HG02981 (cell line): ENCODE measurements at regions not wholly inside any gene's neighbourhood (a gene's known extent, or its start where the extent isn't known, plus 50 kb on each side); places are given as distances from the start of the nearest gene placed in this dataset.

Source experiments
- ATAC-seq: cut with Tn5 transposase; IDR thresholded peaks from one replicate; pipeline ENCODE4 v1.9.1; 2021; ENCODE audit warnings: mild to moderate bottlenecking, moderate library complexity; ENCODE audit not compliant: unreplicated experiment

DNA sequence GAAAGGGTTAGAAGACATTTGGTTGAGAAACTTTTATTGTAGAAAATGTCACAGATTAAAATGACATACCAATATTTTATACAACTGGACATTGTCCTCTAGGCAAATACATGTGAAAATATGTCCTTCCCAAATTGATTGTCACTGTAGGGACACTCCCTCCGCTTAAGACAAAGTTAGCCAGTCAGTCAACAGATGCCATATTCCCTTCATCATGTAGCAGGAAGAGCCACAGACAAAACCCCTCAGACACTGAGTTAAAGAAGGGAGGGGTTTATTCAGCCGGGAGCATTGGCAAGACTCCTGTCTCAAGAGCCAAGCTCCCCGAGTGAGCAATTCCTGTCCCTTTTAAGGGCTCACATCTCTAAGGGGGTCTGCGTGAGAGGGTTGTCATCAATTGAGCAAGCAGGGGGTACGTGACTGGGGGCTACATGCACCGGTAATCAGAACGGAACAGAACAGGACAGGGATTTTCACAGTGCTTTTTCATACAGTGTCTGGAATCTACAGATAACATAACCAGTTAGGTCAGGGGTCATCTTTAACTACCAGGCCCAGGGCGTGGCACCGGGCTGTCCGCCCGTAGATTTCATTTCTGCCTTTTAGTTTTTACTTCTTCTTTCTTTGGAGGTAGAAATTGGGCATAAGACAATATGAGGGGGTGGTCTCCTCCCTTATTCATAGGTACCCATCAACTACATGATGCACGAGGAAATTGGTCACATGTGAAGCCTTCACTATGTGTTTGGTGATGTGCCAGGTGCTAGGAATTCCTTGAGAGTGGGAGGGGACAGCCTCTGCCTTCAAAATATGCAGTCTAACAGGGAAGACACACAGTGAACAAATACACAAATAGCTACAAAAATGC, 155.7 kb upstream of the CDYL start:
- no peak for ATAC-seq

DNA sequence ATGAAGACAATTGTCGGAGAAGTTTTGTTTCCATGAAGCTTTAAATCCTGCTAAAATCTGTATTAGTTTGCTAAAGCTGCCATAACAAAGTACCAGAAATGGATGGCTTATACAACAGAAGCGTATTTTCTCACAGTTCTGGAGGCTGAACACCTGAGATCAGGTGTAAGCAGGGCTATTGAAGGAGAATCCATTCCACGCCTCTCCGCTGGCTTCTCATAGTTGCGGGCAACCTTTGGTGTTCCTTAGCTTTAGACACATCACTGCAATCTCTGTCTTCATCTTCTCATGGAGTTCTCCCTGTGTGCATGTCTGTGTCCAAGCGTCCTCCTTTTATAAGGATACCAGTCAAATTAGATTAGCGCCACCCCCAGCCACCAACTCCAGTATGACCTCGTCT, 159.9 kb upstream of the CDYL start:
- ATAC-seq: no peak

DNA sequence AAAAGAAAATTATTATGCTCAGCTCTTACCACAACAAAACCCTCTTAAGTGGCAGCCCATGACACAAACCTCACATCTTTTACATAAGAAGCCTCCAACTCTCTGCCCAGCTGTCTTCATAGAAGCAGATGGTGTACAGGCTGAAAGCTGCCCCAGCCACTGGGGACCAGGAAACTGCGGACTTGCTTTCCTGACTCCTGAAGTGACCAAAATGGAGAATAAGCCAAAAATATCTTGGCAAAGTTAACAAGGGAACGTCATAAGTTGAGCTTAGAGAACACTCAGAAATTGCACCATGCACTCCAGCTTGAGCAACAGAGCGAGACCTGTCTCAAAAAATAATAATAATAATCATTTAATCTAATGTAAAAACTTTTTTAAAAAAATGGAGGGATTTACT, 160.3 kb upstream of the CDYL start:
- no peak for ATAC-seq

DNA sequence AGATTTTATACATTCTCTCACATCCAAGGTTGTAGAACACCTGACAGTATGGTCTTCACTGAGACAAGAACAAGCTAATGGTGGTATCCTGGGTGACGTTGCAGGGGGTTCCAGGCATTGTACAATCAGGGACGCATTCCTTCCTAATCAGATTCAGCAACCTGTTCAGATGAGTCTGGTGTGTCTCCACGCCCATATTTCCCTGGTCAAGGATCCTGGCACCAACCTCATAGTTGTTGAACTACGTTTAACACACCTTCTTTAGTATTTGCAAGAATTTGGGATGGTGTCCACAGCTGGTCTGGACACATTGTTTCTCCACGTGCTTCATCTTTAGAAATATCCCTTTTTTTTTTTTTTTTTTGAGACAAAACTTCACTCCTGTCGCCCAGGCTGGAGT, 161.0 kb upstream of the CDYL start:
- no peak for ATAC-seq

DNA sequence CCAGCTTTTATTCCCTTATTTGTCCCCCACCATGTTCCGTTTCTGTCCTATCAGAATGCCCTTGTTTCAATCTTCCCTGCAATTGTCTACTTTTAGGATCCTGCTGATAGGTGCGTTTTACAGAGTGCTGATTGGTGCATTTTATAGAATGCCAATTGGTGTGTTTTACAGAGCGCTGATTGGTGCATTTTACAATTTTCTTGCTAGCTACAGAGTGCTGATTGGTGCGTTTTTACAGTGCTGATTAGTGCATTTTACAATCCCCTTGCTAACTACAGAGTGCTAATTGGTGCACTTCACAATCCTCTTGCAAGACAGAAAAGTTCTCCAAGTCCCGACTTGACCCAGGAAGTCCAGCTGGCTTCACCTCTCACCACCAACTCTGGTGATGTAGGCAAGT, 161.6 kb upstream of the CDYL start:
- no peak for ATAC-seq

DNA sequence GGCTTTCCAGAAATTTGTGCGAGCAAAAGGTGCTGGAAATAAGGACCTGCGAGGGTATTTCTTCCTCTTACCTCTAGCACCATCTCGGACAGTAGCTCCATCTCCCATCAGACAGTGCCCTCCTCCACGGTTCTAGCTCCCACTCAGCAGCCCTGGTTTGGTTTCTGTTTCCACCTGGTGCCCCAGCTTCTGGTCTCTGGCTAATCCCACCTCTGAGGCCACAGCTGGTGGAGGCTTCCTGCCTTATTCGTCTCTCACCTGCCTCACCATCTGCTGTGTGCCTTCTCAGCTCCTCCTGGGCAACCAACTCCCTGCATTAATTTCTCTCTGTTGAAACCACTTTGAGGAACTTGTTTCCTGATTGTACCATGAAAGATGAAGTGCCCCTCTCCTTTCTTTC, 162.4 kb upstream of the CDYL start:
- ATAC-seq: no peak

DNA sequence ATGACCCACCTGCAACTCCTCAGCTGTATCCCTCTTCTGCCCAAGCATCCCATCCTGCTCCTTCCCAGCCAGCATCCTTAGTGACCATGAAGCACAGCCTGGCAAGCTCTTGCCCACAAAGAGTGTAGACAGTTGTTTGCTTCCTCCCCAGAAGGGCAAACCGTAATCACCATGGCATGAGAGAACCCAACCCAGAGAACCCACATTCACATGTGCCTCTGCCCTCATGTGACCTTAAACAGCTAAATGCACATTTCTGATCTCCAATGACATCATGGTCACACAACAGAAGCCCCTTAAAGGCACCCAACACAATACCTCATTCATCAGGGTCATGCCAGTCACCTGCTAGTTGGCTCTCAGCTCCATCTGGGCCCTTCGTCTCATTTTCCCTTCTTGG, 162.8 kb upstream of the CDYL start:
- no peak for ATAC-seq

DNA sequence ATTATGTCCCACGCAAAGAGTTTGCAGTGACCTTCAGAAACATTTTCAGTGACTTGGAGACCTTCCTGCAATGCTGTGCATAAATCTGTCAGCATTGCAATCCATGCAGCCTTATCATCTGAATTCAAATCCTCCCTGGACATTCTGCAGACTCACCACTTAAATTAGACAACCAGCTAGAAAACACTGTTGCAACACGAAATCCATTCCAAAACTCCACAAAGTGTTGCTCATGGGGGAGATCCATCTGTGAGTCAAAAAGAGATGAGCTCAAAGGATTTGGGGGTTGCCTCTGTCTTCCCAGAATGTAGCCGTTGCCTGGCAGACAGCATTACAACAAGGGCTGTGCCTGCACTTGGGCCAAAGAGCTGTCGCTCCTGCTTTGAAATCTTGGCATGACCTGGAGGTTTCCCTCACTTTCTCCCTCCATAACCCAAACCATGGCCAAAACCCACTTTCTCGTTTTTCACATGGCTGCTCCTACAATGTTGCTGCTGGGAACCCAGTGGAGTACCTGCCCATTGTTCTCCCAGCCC, 163.5 kb upstream of the CDYL start:
- no peak for ATAC-seq

DNA sequence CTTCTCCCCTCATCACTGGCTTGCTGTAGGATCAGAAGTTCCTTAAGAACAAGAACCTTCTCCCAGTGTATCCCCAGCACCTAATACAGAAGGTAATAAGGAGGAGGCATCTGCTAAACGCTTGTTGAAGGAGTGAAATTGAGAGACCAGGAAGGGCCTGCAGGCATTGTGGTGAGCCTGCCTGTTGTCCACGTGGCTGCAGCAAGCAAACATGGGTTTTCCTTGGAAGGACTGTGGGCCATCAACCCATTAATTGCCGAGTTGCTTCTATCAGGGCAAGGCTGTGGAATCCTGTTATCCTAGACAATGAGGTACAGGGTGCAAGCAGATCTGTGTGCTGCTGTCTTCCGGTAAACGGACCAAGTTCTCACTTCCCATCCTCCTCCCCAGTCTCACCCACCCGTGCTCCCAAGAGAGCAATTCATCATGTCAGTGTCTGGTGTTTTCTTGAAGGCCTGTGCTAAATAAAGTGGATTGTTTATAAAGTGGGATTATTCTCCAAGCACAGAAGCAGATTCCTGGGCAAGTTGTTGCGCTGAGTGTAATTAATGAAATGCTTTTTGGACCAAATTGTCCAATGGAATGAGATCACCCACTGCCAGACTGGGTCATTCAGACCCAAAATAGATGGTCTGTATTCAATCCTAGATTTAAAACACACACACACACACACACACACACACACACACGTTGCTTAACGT, 164.6 kb upstream of the CDYL start:
- ATAC-seq: no peak

DNA sequence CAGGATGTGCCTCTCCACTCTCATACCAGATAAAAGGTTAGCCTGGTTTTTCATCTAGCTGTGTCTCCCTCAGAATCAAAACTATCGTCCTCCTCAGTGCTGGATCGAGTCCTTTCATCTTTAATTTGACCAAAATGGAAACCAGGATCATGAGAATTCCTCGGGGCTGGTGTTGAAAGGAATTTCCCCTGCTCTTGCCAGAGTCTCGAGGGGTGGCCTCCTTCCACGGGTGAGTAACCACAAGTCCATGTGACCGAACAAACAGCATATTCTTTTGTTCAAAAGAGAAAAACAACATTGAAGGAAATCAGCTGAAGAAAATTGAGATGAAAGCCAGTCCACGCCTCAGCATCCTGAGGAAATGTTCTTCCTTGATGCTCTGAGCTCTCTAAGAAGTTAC, 165.9 kb upstream of the CDYL start:
- ATAC-seq: no peak

DNA sequence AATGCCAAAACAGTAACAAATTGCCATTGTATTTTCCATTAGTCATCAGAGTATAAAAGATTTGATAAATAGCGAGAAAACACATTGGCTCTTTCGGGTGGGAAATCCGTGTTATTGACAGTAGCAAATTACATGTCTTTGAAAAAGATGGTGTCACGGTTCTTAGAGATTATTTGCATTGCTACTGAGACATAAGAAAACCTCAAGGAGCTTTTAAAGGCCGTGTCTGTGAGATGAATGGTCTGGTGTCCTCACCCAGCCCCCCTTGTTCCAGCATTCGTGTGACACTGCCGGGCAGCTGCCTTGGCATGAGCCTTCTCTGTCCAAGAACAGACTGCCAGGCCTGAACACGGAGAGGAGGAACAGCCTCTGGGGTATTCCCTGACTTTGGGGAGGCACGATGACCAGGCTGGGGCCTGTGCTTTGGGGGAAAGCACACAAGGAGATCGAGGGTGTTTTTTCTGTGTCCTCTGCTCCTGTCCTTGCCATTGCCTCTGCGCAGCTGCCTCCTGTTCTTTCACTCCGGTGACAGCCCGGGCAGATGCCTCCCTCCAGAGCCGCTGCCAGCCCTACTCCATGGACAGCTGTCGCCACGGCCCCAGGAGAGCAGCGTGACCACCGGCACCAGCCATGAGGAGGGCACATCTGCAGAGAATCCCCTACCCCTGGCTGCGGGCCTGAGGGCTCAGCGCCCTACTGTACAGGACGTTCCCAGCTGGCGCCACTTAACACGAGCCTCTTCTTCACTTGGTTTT, 167.7 kb upstream of the CDYL start:
- ATAC-seq: no peak

DNA sequence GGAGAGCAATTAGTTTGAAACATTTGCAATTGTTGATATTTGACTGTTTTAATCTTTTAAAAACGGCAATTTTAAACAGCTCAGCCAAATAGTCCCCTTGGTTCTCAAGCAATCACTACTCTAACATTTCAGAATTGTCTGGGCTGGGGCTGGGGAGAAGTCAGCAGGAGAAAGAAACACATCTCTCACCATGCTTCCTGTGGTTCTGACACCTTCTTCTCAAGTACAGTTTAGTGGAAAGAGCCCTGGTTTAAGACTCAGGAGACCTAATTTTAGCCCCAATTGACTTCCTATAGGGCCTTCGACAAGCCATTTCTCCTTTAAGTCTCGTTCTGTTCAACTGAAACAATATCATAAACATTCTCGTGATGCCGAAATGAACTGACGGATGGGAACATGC, 168.4 kb upstream of the CDYL start:
- ATAC-seq: no peak

DNA sequence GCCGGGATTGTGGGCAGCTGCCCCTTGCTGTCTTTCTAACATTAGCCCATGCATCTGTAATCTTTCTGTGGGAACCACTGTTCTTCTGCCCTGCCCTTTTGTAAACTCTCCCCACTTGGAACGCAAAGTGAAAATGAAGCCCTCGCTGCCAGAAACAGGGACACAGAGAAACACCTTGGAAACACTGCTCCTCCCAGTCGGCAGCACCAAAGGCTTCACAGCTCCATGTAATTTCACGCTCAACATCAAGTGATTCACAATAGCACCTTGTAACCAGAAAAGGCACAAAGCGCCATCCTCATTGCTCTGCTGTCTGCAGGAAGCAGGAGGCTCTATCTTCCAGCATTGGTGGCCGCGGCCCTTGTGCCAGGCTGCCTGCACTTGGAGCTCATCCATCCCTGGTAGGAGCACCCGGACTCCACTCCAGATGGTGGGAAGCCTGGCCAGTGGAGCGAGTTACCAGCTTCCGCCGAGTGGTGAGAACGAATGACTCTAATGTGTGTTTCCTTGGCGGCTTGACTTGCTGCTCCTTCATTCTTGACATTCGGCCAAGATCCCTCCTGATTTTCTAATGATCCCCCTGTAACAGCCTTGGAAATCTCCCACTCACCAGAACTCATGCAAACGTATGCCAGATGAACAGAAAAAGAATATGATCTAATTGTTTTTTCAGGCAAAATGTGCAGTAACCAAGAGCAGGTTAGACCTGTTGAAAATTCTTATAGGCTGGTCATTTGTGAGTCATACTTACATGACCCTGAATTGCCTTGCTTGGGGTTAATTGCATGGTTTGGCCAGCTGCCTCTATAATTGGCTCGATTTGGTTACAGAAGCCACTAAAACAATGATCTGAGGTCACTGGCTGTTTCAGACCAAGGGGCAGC, 169.1 kb upstream of the CDYL start:
- ATAC-seq: no peak

DNA sequence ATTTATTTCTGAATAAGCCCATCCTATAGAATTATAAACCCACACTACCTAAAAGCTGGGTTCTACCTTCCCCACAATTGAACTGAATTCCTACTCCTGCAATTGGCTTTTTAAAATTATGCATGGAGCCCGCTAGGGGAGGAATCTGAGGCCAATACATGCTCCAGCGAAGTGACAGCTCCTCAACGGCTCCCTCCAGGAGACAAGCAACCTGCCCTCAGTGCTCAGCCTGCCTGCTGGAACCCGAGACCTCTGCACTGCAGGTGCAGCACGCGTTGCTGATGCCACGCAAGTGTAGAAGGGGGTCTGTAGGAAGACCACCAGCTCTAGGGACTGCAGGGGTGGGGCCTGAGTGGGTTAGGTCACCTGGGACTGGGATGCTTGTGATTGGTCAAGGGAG, 170.2 kb upstream of the CDYL start:
- no peak for ATAC-seq

DNA sequence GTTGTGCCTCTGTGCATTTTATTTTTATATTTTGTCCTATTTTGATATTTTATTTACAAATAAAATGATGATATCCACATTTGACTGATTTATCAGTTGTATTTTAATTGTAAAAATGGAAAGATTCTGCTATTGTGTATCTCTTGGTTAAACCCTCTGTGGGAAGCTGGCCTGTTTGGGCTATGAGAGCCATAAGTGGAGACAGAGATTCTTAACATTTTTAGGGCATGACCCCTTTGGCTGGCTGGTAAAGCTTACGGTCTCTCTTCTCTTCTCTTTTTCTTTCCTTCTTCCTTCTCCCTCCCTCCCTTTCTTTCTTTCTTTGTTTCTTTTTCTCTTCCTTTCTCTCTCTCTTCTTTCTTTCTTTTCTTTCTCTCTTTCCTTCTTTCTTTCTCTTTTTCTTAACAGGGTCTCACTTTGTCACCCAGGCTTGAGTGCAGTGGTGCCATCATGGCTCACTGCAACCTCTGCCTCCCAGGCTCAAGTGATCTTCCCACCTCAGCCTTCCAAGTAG, 172.3 kb upstream of the CDYL start:
- ATAC-seq: no peak

DNA sequence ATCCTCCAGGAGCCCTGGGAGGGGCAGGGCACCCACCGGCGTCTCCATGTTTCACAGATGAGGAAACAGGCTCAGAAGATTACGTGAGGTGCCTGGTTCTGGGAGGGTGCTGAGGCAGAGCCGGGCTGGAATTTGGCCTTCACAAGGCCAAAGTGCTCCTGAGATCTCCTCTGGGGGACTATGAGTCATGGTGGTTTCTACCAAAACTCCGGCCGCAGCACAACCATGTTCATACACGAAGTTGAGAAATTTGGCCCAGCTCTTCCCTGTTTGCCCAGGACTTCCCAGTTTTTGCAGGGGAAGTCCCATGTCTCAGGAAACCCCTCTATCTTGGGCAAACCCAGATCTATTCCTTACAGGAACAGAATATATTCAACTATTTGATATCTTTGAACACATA, 172.9 kb upstream of the CDYL start:
- no peak for ATAC-seq

DNA sequence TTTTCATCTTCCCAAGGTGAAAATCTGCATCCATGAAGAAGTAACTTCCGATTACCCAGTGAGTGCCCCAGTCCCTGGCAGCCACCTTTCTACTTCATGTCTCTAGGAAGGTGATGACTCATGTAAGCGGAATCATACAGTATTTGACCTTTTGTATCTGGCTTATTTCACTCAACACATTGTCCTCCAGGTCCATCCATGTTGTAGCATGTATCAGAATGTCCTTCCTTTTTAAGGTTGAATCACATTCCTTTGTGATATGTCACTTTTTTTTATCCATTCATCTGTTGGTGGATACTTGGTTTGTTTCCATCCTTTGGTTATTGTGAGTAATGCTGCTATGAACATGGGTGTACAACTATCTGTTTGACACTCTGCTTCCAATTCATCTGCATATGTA, 176.3 kb upstream of the CDYL start:
- no peak for ATAC-seq

DNA sequence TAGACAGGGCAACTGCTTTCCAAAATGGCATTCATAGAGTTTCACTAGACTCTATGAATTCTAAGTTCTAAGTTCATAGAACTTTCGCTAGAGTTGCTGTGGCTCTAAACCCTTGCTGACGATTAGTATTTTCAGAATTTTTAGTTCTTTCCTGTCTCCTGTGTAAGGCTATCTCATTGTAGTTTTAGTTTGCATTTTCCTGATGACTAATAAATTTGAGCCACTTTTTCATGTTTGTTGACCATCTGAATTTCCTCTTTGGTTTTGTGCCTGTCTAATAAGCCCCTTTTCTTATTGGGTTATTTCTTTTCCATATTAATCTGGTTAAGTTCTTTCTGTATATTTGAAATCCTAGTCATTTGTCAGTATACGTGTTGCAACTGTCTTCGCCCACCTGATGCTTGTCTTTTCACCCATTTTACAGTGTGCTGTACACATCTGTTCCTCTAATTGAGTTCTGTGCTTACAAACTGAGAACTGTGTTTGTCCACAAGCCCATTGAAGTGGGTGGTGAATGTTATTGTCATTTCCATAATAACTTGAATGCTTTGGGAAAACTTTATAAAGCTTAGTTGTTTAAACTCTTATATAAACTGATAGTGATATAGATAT, 177.7 kb upstream of the CDYL start:
- ATAC-seq: no peak

DNA sequence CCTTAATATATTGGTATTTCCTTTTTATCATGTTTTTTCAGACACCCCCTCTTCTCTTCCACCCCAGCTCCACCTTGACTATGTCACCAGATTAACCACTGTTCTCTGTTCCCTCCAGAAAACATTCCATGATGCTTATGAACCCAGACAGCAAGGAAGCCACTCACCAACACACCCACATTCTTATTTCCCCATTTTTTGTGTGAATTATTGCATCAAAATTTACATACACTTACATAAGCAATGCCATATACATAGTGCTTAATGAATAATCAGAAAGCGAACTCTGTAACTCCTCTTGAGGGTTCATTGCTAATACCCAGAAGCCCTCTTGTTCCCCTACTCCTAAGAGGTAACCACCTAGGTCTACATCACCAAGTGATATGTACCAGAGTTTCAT, 182.3 kb upstream of the CDYL start:
- ATAC-seq: no peak

DNA sequence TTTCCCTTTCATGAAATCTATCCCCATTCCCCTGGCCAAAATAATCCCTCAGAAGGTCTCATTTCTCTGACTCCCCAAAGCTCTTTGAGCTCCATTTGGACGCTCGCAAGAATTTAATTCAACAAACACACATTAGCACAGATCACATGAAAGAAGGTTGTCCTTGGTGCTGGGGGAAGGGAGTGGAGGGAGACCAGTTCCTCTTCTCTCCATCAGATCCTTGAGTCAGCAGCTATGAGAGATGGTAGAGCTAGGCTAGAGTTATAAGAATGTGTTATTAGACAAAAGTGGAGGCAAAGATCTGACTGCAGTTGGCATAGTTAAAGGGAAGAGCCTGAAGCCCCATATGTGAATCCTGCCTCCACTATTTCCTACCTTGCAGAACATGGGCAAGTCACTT, 184.2 kb upstream of the CDYL start:
- ATAC-seq: no peak
